Renal cortical epithelial cell (primary cell): ENCODE measurements at regions not wholly inside any gene's neighbourhood (a gene's known extent, or its start where the extent isn't known, plus 50 kb on each side); places are given as distances from the start of the nearest gene placed in this dataset.

ENCODE experiments used
- DNase-seq: peaks from one replicate; pipeline ENCODE4 v3.0.0-alpha.2; 2011; ENCODE audit warnings: low read depth

DNA sequence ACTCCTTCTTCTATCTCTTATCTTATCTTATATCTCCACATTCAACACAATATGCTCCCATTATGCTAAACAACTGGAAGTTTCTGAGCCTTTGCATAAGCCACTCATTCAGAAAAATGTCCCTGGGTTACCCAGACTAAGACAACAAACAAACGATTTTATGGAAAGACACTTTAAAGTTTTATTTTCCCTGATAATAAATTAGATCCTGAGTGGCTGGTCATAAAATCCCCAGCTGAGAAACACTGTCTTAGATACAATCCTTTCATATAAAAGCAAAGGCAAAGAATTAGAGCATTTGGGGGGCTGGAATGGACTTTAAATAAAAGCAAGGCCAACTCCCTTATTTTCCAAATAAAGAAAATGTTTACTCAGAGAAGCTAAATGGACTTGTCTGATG lies 322.3 kb downstream of the GBE1 start:
- no peak for DNase-seq

DNA sequence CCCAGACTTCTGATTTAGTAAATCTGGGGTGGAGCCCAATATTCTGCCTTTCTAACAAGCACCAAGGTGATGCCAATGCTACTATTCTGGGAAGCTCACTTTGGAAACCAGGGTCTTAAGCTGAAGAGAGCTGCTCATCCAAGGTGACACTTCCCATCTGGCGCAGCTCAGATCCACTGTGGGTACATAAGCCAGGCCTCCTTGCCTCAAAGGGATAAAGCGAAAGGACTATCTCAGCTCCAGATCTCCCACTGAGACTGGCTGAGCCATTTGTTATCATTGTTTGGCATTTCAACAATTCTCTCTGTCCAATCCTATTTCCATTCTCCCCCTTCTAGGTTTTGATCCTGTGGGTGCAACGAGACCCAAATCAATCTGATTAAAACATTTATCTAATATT lies 323.8 kb downstream of the GBE1 start:
- DNase-seq = no peak

DNA sequence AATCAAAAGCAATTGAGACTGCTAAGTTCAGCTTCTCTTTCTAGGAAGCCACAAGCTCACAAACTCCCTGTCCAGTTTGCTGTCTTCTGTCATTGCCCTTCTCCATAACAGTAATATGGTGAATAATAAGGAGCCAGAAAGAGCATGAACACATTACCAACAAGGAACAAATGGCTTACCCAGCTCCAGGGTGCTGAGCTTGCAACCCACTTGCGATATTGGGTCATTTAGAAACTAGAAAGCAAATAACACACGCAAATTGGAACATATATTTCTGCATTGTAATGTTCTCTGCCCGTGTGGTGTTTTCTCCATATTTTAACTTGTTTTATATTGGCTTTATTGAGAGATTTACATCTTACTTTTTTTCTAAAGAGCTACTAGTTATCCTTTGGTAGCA lies 325.3 kb downstream of the GBE1 start:
- DNase-seq = no peak

DNA sequence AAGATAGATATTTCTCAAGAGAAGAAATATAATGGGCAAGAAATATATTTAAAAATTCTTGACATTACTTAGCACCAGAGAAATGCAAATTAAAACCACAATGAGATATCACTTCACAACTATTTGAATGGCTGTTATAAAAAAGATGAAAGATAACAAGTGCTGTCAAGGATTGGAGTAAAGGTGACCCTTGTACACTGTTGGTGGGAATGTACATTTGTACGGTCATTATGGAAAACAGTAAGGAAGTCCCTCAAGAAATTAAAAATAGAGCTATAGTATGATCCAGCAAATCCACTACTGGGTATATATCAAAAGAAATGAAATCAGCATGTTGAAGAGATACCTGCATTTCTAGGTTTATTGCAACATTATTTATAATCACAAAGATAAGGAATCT lies 326.4 kb downstream of the GBE1 start:
- DNase-seq = no peak

DNA sequence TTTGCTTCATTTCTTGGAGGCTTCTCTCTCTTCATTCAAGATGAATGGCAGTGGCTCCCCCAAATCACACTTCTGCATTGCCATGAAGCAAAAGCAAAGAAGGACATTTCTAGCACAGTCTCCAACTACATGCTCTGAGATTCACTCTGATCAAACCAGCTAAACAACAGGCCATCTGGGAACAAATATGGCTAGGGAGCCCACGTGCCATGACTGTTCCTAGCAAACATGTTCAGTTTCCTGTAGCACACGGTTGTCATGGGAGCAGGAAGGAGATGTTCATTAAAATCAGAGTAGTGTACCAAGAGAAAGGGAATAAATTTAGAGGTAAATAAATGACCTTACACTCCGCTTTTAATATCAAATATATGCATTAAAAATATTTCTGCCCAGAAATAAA lies 327.3 kb downstream of the GBE1 start:
- DNase-seq = no peak

DNA sequence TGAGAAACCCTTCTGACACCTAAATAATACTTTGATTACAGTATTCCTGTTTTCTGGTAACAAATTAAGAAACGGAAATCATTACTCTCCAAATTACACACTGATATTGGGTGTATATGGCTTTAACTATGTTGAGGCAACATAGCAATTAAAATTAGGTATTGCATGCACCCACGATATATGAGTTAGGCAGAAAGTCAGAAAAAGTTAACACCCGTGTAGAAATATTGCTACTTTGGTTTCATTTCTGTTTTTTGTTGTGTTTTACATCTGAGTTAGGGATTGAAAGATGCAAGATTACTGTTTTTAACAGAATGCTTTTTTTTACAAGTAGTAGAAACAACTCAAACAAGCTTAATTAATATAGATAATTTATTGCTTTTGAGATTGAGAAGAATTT lies 327.8 kb downstream of the GBE1 start:
- DNase-seq = no peak

DNA sequence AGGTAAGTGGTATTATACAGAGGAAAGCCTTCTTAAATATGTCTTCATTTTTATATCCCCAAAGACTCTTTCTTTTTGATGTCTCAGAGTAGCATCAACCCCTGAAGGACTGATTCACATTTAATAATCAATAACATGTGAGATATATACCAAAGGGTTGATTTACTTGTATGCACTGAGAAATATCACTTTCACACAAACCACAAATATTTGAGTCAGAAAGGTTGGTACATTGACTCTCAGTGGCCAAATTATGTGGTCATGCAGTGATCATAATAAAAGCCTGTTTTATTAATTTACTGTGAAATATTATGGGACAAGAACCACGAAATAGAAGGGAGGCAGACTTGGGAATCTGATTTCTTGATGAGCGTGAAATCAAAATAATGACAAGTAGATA lies 329.0 kb downstream of the GBE1 start:
- DNase-seq = no peak

DNA sequence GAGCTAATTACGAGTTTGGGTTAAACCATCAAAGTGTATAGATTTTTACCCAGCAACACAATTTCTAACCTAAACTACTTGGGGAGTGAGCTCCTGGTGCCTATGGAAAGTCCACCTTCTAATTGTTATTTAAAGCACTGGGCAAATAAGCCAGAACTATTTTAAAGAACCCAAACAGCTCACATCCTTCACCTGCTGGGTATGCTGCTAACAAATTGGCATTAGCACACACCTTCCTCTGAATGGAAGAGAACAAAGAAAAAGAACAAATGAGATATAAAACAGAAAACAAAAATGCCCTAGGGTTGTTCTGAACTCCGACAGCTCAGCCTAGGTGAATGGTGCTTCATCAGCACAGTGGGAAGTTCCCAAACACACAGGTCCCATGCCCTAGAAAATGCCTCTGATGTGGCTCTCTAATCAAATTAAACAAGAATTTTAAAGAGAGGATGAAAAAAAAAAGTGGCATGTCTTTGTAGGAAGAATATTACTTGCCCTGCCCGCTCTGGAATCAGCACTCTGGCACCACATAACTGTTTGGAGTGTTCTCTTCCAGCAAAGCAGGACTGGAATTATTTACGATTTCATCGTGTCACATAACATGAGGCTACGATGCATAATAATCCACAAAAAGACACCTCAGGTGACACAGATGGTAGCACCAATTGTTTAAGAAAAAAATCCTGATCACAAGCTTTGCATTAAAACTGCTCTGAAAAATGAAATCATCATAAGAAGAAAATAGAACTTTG lies 334.4 kb downstream of the GBE1 start:
- no peak for DNase-seq

DNA sequence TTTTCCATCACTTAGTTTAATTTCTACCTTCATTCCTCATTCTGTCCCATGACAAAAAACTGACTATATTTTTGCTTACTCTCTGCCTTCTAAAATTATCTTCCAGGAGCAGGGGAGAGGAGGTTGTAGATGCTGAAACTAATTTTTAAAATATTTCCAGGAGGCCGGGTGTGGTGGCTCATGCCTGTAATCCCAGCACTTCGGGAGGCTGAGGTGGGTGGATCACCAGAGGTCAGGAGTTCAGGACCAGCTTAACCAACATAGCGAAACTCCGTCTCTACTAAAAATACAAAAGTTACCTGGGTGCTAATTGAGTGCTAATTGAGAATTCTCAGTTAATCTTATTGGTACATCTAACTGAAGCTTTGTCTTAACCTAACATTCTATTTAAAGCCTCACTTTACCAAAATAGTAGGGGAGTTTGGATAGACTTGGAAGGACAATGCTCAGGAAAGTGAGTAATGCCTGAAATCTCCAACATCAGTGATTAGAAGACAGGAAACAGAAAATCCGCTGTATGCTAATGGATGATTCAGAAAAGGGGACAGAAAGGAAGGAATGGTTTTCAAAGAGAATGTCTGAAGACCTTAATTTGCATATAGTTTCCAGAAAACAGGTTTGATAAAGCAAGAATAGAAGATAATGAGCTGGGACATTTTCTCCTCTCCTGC lies 336.1 kb downstream of the GBE1 start:
- peak; percentile 19 for DNase-seq

DNA sequence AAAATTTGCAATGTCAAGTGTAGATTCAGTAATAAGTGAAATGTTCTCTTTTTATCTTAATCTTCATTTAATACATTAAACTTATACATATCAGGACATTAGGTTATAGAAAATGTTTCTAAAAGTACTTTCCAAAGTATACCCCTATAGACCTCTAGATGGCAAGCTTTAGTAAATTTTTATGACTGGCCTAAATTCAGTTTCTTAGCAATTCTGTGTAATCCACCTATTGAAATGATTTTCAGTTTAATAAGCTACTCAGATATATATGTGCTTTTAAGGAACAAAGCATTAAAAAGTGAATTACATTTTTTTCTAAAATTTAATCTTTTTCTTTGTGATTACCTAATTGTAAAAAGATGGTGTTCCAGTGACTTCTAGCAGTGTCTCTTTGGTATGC lies 342.2 kb downstream of the GBE1 start:
- peak; percentile 29 for DNase-seq

DNA sequence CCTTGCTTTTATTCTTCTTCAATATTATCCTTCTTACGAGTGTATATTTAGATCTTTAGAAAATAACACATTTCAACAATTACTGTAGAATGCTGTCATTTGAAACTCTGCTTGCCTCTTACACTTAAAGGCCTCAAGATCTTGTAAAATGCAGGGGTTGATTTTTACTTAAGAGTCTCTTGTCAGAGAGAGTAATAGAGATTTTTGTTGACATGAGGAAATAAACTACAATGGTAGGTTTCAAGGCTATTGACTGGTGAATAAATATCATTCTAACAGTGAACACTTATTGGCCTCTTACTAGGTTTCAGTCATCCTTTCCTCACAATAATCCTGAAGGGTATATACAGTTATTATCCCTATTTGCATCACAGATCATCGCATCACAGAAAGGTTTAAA lies 344.6 kb downstream of the GBE1 start:
- DNase-seq = no peak

DNA sequence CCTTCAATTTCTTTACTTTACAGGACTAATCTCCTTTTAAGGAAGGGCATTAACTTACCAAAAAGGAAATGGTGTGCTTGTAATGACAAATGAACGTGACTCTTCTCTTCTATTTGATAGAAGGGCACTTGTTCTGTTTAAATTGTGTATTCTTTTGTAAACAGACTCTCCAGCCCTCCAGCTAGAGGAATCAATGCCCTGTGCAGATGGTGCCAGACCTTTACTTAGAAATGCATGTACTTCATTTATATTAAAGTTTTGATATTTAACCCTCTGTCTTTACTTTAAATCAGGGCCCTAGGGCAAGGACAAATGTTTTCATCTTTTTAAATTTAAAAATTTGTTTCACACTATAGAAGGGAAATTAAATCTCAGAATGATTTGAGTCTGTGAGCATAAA lies 355.1 kb downstream of the GBE1 start:
- no peak for DNase-seq

DNA sequence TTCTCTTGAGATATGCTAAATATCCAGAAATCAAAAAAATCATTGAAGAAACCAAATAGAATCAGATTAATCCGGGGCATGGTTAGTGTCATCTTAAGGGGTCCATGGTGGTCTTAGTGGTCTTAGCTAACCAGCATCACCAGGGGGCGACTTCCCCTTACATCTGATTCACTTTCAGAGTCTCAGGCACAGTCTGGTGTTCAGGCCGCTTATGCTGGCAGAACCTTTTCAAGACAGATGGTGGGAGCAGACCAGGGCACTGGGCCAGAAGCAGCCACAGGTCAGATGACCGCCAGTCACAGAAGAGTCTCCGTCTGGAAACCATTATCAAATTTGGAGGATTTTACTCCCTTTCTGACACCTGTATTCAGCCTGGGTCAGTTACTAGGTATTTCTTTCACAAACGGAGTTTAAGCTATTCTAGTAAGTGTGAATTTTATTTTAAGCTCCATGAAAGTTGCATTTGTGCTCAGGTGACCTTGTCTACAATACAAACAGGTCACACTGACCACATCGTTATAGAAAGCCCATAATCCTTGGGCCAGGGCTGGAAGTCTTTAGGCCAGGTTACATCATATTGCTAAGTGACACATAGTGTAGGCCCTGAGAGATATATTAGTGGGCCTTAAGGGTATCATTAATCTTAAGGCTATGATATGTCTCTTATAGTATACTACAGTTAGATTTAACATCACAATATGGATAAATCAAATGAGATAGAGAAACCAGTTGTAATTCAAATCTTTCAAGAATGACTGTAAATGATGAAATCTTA lies 365.5 kb downstream of the GBE1 start:
- no peak for DNase-seq

DNA sequence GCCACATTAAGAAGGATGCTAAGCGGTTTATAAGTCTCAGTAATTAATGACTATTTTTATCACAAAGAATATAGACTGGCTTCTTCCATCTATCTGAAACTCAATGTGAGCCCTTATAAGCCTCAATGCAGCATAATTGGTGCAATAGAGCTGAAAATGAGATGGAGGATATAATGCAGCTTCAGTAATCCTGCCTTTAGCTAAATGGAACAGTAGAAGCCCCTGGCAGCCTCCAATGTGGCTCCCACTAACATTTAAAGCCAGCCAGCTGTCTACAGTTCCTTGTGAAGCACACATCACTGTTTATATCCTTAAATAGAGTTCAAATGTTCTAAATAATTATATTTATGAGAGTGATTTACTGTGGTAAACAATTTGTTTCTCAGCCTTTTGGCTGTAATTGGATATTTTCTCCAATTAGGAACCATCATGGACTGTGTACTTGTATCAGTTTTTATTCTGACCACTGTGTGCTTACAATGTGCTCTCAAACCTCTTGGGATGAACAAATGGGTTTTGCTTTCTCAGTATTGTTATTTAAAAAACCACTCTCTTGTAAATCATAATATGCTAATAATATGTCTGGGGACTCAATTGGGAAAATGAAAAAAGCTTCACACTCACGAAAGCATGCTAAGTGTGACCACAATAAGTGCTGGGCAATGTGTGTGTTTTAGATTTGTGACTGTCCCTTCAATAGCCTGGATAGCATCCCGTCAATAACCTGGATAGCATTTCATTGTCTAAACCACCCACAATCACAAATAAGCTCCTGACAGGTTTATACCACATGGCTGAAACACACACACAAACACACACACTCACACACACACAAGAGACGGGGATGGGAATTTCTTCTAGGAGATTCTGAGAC lies 366.6 kb downstream of the GBE1 start:
- no peak for DNase-seq

DNA sequence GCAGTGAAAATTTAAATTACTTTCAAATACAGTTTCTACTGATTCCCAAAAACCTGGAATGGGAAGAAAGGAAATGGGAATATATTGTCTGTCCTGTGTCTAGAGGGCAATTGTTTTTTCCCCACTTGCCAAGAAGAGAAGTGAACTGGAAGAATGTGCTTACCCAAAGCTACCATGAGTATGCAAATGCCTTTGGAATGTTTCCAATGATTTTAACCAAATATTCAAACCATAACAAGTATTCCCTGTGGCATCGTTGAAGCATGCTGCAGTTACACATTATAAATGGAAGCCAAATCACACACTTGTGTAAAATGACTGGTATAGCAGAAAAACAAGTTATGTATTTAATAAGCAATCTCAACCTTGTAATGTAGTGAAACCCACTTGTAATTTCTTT lies 368.2 kb downstream of the GBE1 start:
- peak; percentile 10 for DNase-seq

DNA sequence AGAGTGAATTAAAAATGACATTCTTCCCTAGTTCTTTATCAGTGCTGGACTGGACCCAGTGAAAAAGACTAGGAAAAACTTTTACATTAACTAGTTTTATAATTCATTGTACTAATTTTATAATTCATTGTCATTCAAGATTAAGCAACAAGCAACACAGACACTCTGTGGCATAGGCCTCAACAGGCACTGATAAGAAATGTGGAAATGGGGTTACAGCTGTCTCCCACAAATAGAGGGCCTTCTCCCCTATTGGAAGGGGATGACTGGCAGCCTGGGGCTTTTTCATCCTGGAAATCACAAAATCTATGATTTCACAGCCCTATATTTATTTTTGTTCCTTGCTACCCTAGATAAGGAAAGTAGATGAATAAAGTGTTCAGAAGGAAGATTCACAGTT lies 370.6 kb downstream of the GBE1 start:
- DNase-seq = no peak

DNA sequence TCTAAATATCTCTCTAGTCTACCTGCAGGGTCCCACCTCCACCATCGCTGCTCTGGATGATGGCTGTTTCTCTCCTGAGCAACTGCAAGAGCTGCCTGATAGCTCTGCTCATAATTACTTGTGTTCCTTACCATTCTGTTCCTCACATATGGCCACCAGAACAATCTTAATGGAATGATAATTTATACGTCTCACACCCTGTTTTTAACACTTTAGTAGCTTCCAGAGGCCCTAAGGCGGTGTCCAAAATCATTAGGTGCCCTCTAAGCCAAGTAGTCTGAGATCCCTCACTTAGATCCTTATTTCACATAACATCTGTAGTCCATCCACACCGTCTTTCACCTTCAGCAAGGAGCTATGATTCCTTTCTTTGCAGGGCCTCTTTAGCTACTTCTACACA lies 373.3 kb downstream of the GBE1 start:
- no peak for DNase-seq

DNA sequence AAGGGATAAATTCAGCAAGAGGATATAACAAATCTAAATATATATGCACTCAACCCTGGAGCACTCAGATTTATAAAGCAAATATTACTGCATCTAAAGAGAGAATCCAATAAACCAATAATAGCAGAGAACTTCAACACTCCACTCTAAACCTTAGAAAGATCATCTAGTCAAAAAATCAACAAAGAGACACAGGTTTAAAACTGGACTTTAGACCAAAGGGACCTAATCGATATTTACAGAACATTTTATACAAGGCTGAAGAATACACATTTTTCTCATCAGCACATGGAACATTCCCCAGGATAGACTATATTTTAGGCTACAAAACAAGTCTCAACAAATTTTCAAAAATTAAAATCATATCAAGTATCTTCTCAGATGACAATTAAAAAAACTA lies 379.0 kb downstream of the GBE1 start:
- DNase-seq = no peak

DNA sequence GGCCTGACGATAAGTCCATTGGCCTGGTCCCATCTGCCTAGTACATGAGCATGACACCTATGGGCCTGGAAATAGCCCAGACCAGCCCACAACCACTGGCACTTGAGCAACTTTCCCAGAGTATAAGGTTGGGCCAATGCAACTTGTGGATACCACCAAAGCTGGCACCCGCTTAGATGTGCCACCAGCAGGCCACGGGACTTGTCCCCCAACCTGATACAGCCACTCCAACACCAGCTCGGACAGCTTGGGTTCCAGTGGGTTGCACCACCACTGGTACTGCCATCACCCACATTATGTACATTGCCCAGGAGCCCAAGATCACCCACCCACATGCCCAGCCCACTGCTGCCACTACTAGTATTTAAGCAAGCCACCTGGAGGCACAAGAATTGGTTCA lies 381.2 kb downstream of the GBE1 start:
- DNase-seq = no peak

DNA sequence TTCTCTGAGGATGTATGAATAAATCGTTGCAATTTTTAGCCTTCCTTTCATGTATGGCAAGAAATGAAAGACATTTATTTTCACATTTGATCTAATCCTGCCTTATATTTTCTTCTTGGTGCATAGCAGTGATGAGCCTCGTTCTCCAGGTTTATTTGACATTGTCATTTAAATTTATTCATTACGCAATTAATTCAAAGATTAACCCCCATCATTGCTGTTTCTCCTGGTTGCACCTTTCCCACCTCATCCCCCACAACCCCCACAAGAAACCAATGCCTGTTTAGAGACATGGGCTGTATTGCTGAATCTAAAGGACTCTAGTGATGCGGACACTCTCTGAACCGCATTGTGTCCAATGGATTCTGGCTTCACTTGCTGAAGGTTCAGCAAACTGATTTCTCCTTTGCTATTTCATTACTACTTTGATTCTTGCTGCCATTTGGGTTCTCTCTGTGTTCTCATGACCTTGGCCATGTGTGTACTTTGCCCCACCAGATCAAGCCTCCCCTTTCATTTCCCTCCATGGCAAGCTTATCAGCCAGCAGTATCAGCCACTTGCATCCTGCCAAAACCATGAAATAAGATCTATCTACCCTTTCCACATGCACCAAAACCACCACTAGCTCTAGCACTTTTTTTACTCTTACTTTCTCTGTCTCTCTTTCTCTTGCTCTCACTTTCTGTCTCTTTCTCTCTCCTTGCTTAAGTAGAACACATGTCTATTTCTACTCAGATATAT lies 382.7 kb downstream of the GBE1 start:
- DNase-seq = no peak

DNA sequence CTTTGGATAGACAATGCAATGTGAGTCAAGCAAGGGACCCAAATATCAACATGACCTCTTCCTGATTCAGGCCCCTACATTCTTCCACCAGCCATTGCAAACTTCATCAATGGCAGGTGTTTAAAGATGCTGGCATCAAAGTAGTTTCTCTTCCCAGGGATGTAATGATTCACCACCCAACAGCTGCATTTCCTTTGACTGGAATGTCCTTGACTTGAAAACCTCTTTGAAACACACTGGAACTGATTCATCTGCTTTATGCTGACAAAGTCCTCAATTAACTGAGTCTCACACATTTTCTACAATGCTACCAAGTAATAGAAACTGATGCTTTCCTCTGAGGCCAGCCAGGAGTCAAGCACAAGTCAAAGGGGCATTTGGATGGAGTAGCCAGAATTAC lies 385.5 kb downstream of the GBE1 start:
- DNase-seq = no peak
